OCI-LY1 (cell line): ENCODE measurements at regions not wholly inside any gene's neighbourhood (a gene's known extent, or its start where the extent isn't known, plus 50 kb on each side); places are given as distances from the start of the nearest gene placed in this dataset.

ENCODE experiments used
- H2AFZ ChIP-seq: fragments of 200-600 bp; sonication (generic), shearing (Covaris generic); 2 replicates; pipeline ENCODE4 v1.6.0; 2014; ENCODE audit warnings: antibody characterized with exemption, mild to moderate bottlenecking, low read length
- H3F3A ChIP-seq: fragments of 200-600 bp; sonication (generic), shearing (Covaris generic); 2 replicates; pipeline ENCODE4 v1.6.0; 2014; ENCODE audit warnings: mild to moderate bottlenecking, antibody characterized with exemption, low read length, moderate library complexity; ENCODE audit not compliant: insufficient read depth
- H3K27ac ChIP-seq: fragments of 200-600 bp; sonication (generic); 2 replicates; pipeline ENCODE4 v1.5.1; 2014; ENCODE audit warnings: low read length, mixed run types, mild to moderate bottlenecking, low read depth; ENCODE audit not compliant: poor library complexity, severe bottlenecking
- H3K27me3 ChIP-seq: fragments of 200-600 bp; sonication (generic); 2 replicates; pipeline ENCODE4 v1.6.0; 2014; ENCODE audit warnings: antibody characterized with exemption, mild to moderate bottlenecking, low read length, moderate library complexity; ENCODE audit not compliant: insufficient read depth
- H3K36me3 ChIP-seq: fragments of 200-600 bp; sonication (generic); 2 replicates; pipeline ENCODE4 v1.6.1; 2014; ENCODE audit warnings: mild to moderate bottlenecking, antibody characterized with exemption, low read length, moderate library complexity, mixed read lengths; ENCODE audit not compliant: insufficient read depth
- H3K4me1 ChIP-seq: fragments of 200-600 bp; sonication (generic); 2 replicates; pipeline ENCODE4 v1.5.1; 2014; ENCODE audit warnings: mild to moderate bottlenecking, low read length, moderate library complexity; ENCODE audit not compliant: insufficient read depth, severe bottlenecking
- H3K4me2 ChIP-seq: fragments of 200-600 bp; sonication (generic), shearing (Covaris generic); 2 replicates; pipeline ENCODE4 v1.6.1; 2014; ENCODE audit warnings: low read length
- H3K4me3 ChIP-seq: fragments of 200-600 bp; sonication (generic); 2 replicates; pipeline ENCODE4 v1.5.1; 2014; ENCODE audit warnings: low read length, low read depth, mild to moderate bottlenecking, mixed read lengths; ENCODE audit not compliant: poor library complexity, severe bottlenecking
- H3K79me2 ChIP-seq: fragments of 200-600 bp; shearing (Covaris generic); 2 replicates; pipeline ENCODE4 v1.6.1; 2016; ENCODE audit warnings: mixed run types, low read length, mixed read lengths; ENCODE audit not compliant: insufficient read depth
- H3K9ac ChIP-seq: fragments of 200-600 bp; sonication (generic), shearing (Covaris generic); 2 replicates; pipeline ENCODE4 v1.6.1; 2014; ENCODE audit warnings: mild to moderate bottlenecking, low read length, mixed read lengths
- H3K9me2 ChIP-seq: fragments of 200-600 bp; sonication (generic), shearing (Covaris generic); 2 replicates; pipeline ENCODE4 v1.6.1; 2014; ENCODE audit warnings: low read depth, mild to moderate bottlenecking, low read length, mixed read lengths
- H3K9me3 ChIP-seq: fragments of 200-600 bp; shearing (Covaris generic); 2 replicates; pipeline ENCODE4 v1.6.1; 2014; ENCODE audit warnings: low read length, mixed read lengths
- H4K20me1 ChIP-seq: fragments of 200-600 bp; sonication (generic), shearing (Covaris generic); 2 replicates; pipeline ENCODE4 v1.6.0; 2016; ENCODE audit warnings: mild to moderate bottlenecking, low read length; ENCODE audit not compliant: insufficient read depth
- EZH2 ChIP-seq: fragments of 200-600 bp; sonication (generic), shearing (Covaris generic); IDR thresholded peaks from 2 replicates; pipeline ENCODE4 v1.8.0; 2017; ENCODE audit warnings: borderline replicate concordance, mixed run types, mild to moderate bottlenecking, antibody characterized with exemption, low read length, moderate library complexity, mixed read lengths
- TF ChIP-seq, protein P1 (sequence below): fragments of 200-600 bp; sonication (generic), shearing (Covaris generic); IDR thresholded peaks from 2 replicates; pipeline ENCODE4 v1.5.1; 2017; ENCODE audit warnings: mild to moderate bottlenecking, antibody characterized with exemption, low read length, moderate library complexity, mixed read lengths

DNA sequence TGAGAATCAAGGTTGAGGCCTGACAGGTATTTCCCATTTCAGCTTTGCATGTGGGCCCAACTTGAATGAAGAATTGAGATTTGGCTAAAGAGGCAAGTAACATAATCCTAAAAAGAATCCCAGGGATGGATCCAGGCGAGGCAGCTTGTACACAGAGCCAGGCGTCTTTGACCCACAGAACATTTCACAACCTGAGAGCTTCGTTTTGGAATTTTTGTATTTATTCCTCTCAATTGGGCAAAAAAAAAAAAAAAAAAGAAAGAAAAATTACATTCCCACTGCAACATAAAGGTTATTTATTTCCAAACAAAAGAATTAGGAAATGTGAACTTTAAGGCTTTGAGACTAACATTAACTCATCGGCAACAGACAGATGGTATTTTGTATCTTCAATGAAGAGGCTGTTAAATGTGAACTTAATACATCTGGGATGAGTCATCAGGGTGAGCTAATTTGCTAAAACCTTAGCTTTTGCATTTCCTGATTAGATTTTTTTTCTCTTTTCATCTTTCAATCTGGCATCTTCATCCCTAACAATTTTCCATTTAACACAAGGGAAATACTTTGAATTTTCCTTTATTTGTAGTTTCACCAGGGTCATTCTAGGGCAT is 478.5 kb upstream of the TNP1 start:
- Histone ChIP-seq H3K36me3 (no peaks in the 10 kb centered on the region), H3K27me3 (no peaks in the 10 kb centered on the region), H3K27ac (no peak overlapping the region), H3K9me2 (no peaks in the 10 kb centered on the region), H3K9me3 (no peaks in the 10 kb centered on the region), H4K20me1 (no peaks in the 10 kb centered on the region), H3K79me2 (no peaks in the 10 kb centered on the region), H3K4me3 (no peak overlapping the region), H3K9ac (no peak overlapping the region), H3K4me2 (no peak overlapping the region), H3K4me1 (no peaks in the 10 kb centered on the region), H2AFZ (no peak overlapping the region), H3F3A (no peaks in the 10 kb centered on the region)
- TF ChIP-seq, protein P1, sequence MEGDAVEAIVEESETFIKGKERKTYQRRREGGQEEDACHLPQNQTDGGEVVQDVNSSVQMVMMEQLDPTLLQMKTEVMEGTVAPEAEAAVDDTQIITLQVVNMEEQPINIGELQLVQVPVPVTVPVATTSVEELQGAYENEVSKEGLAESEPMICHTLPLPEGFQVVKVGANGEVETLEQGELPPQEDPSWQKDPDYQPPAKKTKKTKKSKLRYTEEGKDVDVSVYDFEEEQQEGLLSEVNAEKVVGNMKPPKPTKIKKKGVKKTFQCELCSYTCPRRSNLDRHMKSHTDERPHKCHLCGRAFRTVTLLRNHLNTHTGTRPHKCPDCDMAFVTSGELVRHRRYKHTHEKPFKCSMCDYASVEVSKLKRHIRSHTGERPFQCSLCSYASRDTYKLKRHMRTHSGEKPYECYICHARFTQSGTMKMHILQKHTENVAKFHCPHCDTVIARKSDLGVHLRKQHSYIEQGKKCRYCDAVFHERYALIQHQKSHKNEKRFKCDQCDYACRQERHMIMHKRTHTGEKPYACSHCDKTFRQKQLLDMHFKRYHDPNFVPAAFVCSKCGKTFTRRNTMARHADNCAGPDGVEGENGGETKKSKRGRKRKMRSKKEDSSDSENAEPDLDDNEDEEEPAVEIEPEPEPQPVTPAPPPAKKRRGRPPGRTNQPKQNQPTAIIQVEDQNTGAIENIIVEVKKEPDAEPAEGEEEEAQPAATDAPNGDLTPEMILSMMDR = no peak
- TF ChIP-seq EZH2 = no peak

DNA sequence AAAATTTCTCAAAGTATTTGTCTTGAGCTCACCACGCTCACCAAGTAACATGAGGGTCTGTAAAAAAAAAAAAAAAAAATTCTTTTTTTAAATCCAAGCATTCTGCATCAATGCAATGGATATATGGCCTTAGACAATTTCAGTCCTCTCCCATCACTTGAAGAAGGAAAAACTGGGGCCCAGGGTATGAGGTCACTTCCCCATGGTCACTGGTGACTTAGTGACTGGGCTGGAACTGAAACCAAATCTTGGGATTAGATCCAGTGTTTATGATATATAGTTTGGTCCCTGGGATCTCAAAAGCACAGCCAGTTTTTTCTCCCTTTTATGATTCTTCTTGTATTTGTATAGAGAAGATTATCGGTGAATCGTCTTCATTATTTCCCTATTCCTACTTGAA is 477.9 kb upstream of the TNP1 start:
- no peaks in the 10 kb centered on the region for H3K79me2 ChIP-seq
- no peaks in the 10 kb centered on the region for H3K4me1 ChIP-seq
- H3K4me3 ChIP-seq = no peak overlapping the region
- no peak overlapping the region for H3K4me2 ChIP-seq
- no peak overlapping the region for H3K27ac ChIP-seq
- no peak overlapping the region for H2AFZ ChIP-seq
- H3K36me3 ChIP-seq = no peaks in the 10 kb centered on the region
- no peaks in the 10 kb centered on the region for H3K27me3 ChIP-seq
- TF ChIP-seq, protein P1 = no peak
- TF ChIP-seq EZH2 = no peak
- no peaks in the 10 kb centered on the region for H3K9me3 ChIP-seq
- no peaks in the 10 kb centered on the region for H4K20me1 ChIP-seq
- H3K9me2 ChIP-seq = no peaks in the 10 kb centered on the region
- H3K9ac ChIP-seq = no peak overlapping the region
- H3F3A ChIP-seq = no peaks in the 10 kb centered on the region

DNA sequence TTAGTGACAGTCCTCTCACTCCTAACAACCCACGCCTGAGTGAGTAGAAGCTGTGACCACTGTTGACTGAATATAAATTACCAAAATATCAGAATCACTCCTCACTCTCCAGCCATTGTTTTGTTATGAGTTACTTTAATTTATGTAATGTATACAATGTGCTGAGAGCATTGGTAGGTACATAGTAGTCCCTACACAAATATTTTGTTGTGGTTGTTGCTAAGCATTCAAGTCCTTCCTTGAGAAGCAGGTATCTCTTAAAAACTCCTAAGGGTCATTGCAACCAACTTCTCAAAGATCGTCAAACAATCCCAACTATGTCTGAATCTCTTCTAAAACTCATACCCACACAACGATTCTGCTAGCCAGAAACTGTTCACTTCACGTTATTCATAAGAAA is 476.8 kb upstream of the TNP1 start:
- Histone ChIP-seq H3K4me1 (no peaks in the 10 kb centered on the region), H3K4me2 (no peak overlapping the region), H3F3A (no peaks in the 10 kb centered on the region), H3K27me3 (no peaks in the 10 kb centered on the region), H3K36me3 (no peaks in the 10 kb centered on the region), H3K9me2 (no peaks in the 10 kb centered on the region), H3K27ac (no peak overlapping the region), H3K9ac (no peak overlapping the region), H3K4me3 (no peak overlapping the region), H3K79me2 (no peaks in the 10 kb centered on the region), H3K9me3 (no peaks in the 10 kb centered on the region), H2AFZ (no peak overlapping the region), H4K20me1 (no peaks in the 10 kb centered on the region)
- TF ChIP-seq, protein P1 = no peak
- TF ChIP-seq EZH2 = no peak
